ENCODE measurements at regions not wholly inside any gene's neighbourhood (a gene's known extent, or its start where the extent isn't known, plus 50 kb on each side); places are given as distances from the start of the nearest gene placed in this dataset.

GRCh38 chr1:82321794-82322193, 521.1 kb downstream of the ADGRL2 start:
- no peak for TF ChIP-seq CTCF (IDR thresholded peaks at IDR 0.05)
- no peak for TF ChIP-seq POLR2A (IDR thresholded peaks at IDR 0.05)
